Nephron (organoid): ENCODE measurements at regions not wholly inside any gene's neighbourhood (a gene's known extent, or its start where the extent isn't known, plus 50 kb on each side); places are given as distances from the start of the nearest gene placed in this dataset.
A peak's percentile ranks its signal among the peaks of the same experiment; 100 is the strongest.

ENCODE experiments used
- H3K27ac Mint-ChIP-seq, 3 experiments: 2 replicates each; pipeline ENCODE4 v1.8.0; 2020; ENCODE audit warnings: mixed read lengths in 3 of 3, mild to moderate bottlenecking in 2 of 3, moderate library complexity in 1 of 3
- H3K27me3 Mint-ChIP-seq: 2 replicates; pipeline ENCODE4 v1.8.0; 2021; ENCODE audit warnings: low read depth, mild to moderate bottlenecking, moderate library complexity, mixed read lengths
- H3K36me3 Mint-ChIP-seq: 2 replicates; pipeline ENCODE4 v1.8.0; 2020; ENCODE audit warnings: low read depth, mixed read lengths
- H3K4me1 Mint-ChIP-seq: 2 replicates; pipeline ENCODE4 v1.8.0; 2020; ENCODE audit warnings: mixed read lengths
- H3K4me3 Mint-ChIP-seq, 3 experiments: 2 replicates each; pipeline ENCODE4 v1.8.0; 2020; ENCODE audit warnings: mild to moderate bottlenecking in 3 of 3, mixed read lengths in 3 of 3, moderate library complexity in 2 of 3
- H3K9me3 Mint-ChIP-seq: 2 replicates; pipeline ENCODE4 v1.8.0; 2020; ENCODE audit warnings: mixed read lengths
- CTCF ChIP-seq, 3 experiments: fragments of 200-600 bp; sonication (generic); IDR thresholded peaks; one replicate each; pipeline ENCODE4 v1.5.0; 2021; ENCODE audit warnings: antibody characterized with exemption in 3 of 3; ENCODE audit not compliant: unreplicated experiment in 3 of 3

DNA sequence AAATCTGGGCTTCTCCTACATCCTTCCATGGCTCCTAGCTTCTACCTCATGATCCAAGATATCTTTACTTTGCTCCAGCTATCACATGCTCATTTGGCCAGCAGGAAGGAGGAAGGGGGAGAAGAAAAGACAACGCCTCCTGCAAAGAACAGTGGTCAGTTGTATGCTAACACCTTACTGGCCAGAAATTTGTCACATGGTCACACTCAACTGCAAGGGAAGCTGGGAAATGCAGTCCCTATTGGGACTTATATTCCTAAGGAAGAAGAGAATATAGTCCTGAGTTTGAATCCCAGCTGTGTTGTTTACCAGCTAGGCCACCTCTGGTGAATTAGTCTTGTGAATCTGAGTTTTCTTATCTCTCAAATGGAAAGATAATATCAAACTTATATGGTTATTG is 272.0 kb downstream of the BLID start:
- no peaks in the 10 kb centered on the region for H3K27me3 Mint-ChIP-seq
- H3K4me1 Mint-ChIP-seq = peaks cover 15% of the 10 kb centered on the region
- no peak for TF ChIP-seq CTCF (IDR thresholded peaks at IDR 0.05; ENCODE audit: unreplicated experiment in 3 of 3)
- H3K9me3 Mint-ChIP-seq = peaks cover 8% of the 10 kb centered on the region
- H3K27ac Mint-ChIP-seq = no peak overlapping the region
- peaks cover 1% of the 10 kb centered on the region for H3K36me3 Mint-ChIP-seq
- no peak overlapping the region for H3K4me3 Mint-ChIP-seq

DNA sequence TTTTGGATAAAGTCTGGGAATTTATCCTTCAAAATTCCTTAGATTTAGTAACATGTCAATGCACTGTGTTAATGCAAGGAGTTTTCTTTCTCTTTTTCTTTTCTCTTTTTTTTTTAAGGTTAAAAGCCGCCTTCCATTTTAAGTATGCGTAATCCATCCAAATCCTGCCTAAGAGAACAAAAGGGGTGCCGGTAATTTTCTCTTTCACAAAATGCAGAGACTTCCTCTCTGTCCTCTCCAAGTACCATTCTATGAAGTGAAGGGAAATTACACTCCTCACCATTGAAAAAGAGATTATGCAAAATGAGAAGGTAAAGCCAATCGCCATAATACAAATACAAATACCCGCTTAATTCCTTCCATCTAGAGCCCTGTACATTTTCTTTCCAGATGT is 273.8 kb downstream of the BLID start:
- no peaks in the 10 kb centered on the region for H3K36me3 Mint-ChIP-seq
- H3K9me3 Mint-ChIP-seq = peaks cover 17% of the 10 kb centered on the region
- H3K4me1 Mint-ChIP-seq = peaks cover 15% of the 10 kb centered on the region
- no peaks in the 10 kb centered on the region for H3K27me3 Mint-ChIP-seq
- TF ChIP-seq CTCF (IDR thresholded peaks at IDR 0.05; ENCODE audit: unreplicated experiment in 3 of 3) = no peak
- H3K4me3 Mint-ChIP-seq = no peak overlapping the region
- H3K27ac Mint-ChIP-seq = peak overlapping the region; percentile 75 to 79 (median 75)

GRCh38 chr11:121841487-121842191 is 274.4 kb downstream of the BLID start:
- H3K4me3 Mint-ChIP-seq = no peak overlapping the region
- H3K27me3 Mint-ChIP-seq = no peaks in the 10 kb centered on the region
- no peaks in the 10 kb centered on the region for H3K36me3 Mint-ChIP-seq
- H3K4me1 Mint-ChIP-seq = peaks cover 15% of the 10 kb centered on the region
- peak overlapping the region; percentile 75 to 79 (median 75) for H3K27ac Mint-ChIP-seq
- TF ChIP-seq CTCF (IDR thresholded peaks at IDR 0.05; ENCODE audit: unreplicated experiment in 3 of 3) = no peak
- H3K9me3 Mint-ChIP-seq = peaks cover 20% of the 10 kb centered on the region

GRCh38 chr11:121839781-121840180 is 276.2 kb downstream of the BLID start:
- Mint-ChIP-seq H3K36me3 (no peaks in the 10 kb centered on the region), H3K4me3 (no peak overlapping the region), H3K9me3 (peaks cover 28% of the 10 kb centered on the region), H3K27ac (no peak overlapping the region), H3K27me3 (no peaks in the 10 kb centered on the region), H3K4me1 (peaks cover 15% of the 10 kb centered on the region)
- no peak for TF ChIP-seq CTCF (IDR thresholded peaks at IDR 0.05; ENCODE audit: unreplicated experiment in 3 of 3)

- Mint-ChIP-seq H3K27ac (no peak overlapping the region), H3K4me3 (no peak overlapping the region), H3K4me1 (peaks cover 15% of the 10 kb centered on the region), H3K27me3 (no peaks in the 10 kb centered on the region), H3K36me3 (no peaks in the 10 kb centered on the region), H3K9me3 (peaks cover 38% of the 10 kb centered on the region)
- no peak for TF ChIP-seq CTCF (IDR thresholded peaks at IDR 0.05; ENCODE audit: unreplicated experiment in 3 of 3)
These were observed 277.4 kb downstream of the BLID start for GRCh38 chr11:121838571-121838970.

GRCh38 chr11:121833970-121834369 is 282.0 kb downstream of the BLID start:
- no peaks in the 10 kb centered on the region for H3K27me3 Mint-ChIP-seq
- no peaks in the 10 kb centered on the region for H3K4me1 Mint-ChIP-seq
- H3K4me3 Mint-ChIP-seq = no peak overlapping the region

More at GRCh38 chr11:121833970-121834369, 282.0 kb downstream of the BLID start:
- peaks cover 52% of the 10 kb centered on the region for H3K9me3 Mint-ChIP-seq
- H3K36me3 Mint-ChIP-seq = no peaks in the 10 kb centered on the region
- no peak for TF ChIP-seq CTCF (IDR thresholded peaks at IDR 0.05; ENCODE audit: unreplicated experiment in 3 of 3)
- no peak overlapping the region for H3K27ac Mint-ChIP-seq
